ENCODE measurements at regions not wholly inside any gene's neighbourhood (a gene's known extent, or its start where the extent isn't known, plus 50 kb on each side); places are given as distances from the start of the nearest gene placed in this dataset.
"Not testable (repeated sequence)": the region's sequence is repeated elsewhere in the genome, so short reads cannot be mapped to it uniquely, and the experiment has no call there.

DNA sequence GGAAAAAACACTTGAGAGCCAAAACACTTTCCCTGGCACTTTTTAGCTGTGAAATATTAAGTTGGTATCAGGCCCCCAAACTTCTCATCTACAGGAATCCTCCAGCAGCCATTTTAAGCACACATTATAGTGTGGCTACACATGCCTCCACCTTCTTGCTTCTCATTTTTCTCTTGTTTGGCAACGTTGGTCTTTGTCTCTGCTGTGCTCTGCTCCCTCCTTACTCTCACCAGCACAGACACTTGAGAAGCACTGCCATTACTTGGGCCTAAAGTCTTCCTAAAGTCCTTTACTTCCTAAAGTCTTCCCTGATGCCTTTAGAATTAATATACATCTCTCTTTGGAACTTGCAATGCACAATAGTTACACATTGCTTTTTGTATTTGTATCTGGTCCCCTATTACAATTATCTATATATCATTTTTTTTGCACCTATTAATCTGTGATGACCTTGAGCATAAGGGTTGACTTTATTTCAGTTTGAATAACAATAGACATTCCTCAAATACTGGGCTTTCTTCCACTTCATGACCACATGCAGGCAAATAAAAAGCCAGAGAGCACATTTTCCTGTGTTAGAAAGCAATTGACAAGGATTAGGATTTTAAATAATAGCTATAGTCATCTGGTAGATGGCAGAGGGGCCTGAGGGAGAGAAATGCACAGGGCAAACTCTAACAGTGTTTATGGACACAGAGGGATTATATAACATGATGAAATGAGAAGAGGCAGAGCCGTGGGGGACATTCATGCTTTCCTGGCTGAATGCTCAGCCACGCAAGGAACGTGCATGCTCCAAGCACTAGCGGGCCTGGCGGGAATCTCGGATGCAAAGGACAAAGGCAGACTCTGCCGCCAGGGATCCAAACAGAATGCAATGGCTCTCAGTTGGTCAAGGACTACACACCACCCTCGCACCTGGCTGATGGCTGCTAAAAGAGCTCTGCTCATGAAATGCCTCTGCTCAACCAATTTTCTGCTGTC lies 99.3 kb downstream of the CDC14C start:
- H4K20me1 ChIP-seq (ENCODE audit: insufficient read depth, low read length), result no peaks in the 10 kb centered on the region
- H3K4me2 ChIP-seq (ENCODE audit: low read length), result no peak overlapping the region
- Mint-ChIP-seq H3K36me3 (ENCODE audit: low read depth, unreplicated experiment) (no peaks in the 10 kb centered on the region), H3K9me3 (ENCODE audit: unreplicated experiment) (no peaks in the 10 kb centered on the region), H3K4me3 (ENCODE audit: unreplicated experiment) (no peak overlapping the region), H3K27me3 (ENCODE audit: low read depth, unreplicated experiment) (no peaks in the 10 kb centered on the region), H3K27ac (ENCODE audit: unreplicated experiment) (no peak overlapping the region), H3K4me1 (ENCODE audit: low read depth, unreplicated experiment) (no peaks in the 10 kb centered on the region)
- FAIRE-seq (no peak), DNase-seq (ENCODE audit: low read depth) (no peak)
- H3K79me2 ChIP-seq (ENCODE audit: insufficient read depth, low read length), result no peaks in the 10 kb centered on the region
- no peak overlapping the region for H3K4me3 ChIP-seq (ENCODE audit: insufficient read depth, low read depth, low read length)
- no peak overlapping the region for H3K9ac ChIP-seq (ENCODE audit: low read length)
- TF ChIP-seq EZH2 (IDR thresholded peaks at IDR 0.05; ENCODE audit: insufficient read depth, low read length), result no peak
- TF ChIP-seq, protein P1, sequence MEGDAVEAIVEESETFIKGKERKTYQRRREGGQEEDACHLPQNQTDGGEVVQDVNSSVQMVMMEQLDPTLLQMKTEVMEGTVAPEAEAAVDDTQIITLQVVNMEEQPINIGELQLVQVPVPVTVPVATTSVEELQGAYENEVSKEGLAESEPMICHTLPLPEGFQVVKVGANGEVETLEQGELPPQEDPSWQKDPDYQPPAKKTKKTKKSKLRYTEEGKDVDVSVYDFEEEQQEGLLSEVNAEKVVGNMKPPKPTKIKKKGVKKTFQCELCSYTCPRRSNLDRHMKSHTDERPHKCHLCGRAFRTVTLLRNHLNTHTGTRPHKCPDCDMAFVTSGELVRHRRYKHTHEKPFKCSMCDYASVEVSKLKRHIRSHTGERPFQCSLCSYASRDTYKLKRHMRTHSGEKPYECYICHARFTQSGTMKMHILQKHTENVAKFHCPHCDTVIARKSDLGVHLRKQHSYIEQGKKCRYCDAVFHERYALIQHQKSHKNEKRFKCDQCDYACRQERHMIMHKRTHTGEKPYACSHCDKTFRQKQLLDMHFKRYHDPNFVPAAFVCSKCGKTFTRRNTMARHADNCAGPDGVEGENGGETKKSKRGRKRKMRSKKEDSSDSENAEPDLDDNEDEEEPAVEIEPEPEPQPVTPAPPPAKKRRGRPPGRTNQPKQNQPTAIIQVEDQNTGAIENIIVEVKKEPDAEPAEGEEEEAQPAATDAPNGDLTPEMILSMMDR (IDR thresholded peaks at IDR 0.05; ENCODE audit: insufficient read depth, low read depth, low read length), result no peak
- no peaks in the 10 kb centered on the region for H3K36me3 ChIP-seq (ENCODE audit: insufficient read depth, low read length)
- no peak overlapping the region for H3K27ac ChIP-seq (ENCODE audit: low read depth, low read length)
- no peaks in the 10 kb centered on the region for H3K27me3 ChIP-seq (ENCODE audit: insufficient read depth, low read length)
- no peaks in the 10 kb centered on the region for H3K4me1 ChIP-seq (ENCODE audit: insufficient read depth, low read length)
- H2AFZ ChIP-seq (ENCODE audit: low read depth, low read length), result no peak overlapping the region
- H3K9me3 ChIP-seq (ENCODE audit: insufficient read depth, low read depth, low read length), result peaks cover 2% of the 10 kb centered on the region

DNA sequence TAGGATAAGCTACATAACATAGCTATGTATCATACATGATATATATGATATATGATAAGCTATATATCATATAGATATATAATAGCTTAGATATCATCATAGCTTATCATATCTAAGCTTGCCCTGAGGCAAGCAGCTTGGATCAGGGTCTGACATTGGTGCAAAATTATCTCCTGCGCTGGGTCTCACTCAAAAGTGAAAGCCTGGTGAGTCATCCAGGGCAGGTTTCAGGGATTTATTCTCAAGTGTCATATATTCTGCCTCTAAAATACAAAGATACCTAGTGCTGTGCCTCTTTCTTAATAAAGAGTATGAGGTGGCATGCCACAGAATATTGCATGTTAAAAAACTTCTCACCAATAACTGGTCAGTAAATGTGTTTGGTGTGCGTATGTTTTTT lies 105.9 kb downstream of the CDC14C start:
- DNase-seq (ENCODE audit: low read depth) (no peak), FAIRE-seq (no peak)
- H3K36me3 ChIP-seq (ENCODE audit: insufficient read depth, low read length), result no peaks in the 10 kb centered on the region
- H3K27me3 ChIP-seq (ENCODE audit: insufficient read depth, low read length), result no peaks in the 10 kb centered on the region
- H3K9me3 ChIP-seq (ENCODE audit: insufficient read depth, low read depth, low read length), result peaks cover 6% of the 10 kb centered on the region
- no peaks in the 10 kb centered on the region for H4K20me1 ChIP-seq (ENCODE audit: insufficient read depth, low read length)
- H3K4me3 ChIP-seq (ENCODE audit: insufficient read depth, low read depth, low read length), result no peak overlapping the region
- Mint-ChIP-seq H3K27ac (ENCODE audit: unreplicated experiment) (no peak overlapping the region), H3K4me3 (ENCODE audit: unreplicated experiment) (no peak overlapping the region), H3K36me3 (ENCODE audit: low read depth, unreplicated experiment) (no peaks in the 10 kb centered on the region), H3K4me1 (ENCODE audit: low read depth, unreplicated experiment) (no peaks in the 10 kb centered on the region), H3K9me3 (ENCODE audit: unreplicated experiment) (no peaks in the 10 kb centered on the region), H3K27me3 (ENCODE audit: low read depth, unreplicated experiment) (no peaks in the 10 kb centered on the region)
- no peak overlapping the region for H3K27ac ChIP-seq (ENCODE audit: low read depth, low read length)
- H3K4me2 ChIP-seq (ENCODE audit: low read length), result no peak overlapping the region
- no peak overlapping the region for H3K9ac ChIP-seq (ENCODE audit: low read length)
- H3K4me1 ChIP-seq (ENCODE audit: insufficient read depth, low read length), result no peaks in the 10 kb centered on the region
- TF ChIP-seq EZH2 (IDR thresholded peaks at IDR 0.05; ENCODE audit: insufficient read depth, low read length), result no peak
- TF ChIP-seq, protein P1 (IDR thresholded peaks at IDR 0.05; ENCODE audit: insufficient read depth, low read depth, low read length), result no peak
- no peaks in the 10 kb centered on the region for H3K79me2 ChIP-seq (ENCODE audit: insufficient read depth, low read length)
- H2AFZ ChIP-seq (ENCODE audit: low read depth, low read length), result no peak overlapping the region

DNA sequence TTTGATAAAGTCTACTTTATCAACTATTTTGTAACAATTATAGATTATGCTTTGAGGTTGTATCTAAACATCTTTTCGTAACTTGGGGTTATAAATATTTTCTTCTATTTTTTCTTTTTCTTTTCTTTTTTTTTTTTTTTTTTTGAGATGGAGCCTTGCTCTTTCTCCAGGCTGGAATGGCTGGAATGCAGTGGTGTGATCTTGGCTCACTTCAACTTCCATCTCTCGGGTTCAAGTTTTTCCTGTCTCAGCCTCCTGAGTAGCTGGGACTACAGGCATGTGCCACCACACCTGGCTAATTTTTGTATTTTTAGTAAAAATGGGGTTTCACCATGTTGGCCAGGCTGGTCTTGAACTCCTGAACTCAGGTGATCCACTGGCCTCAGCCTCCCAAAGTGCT lies 108.8 kb downstream of the CDC14C start:
- H3K36me3 Mint-ChIP-seq (ENCODE audit: low read depth, unreplicated experiment); H3K27ac ChIP-seq (ENCODE audit: low read depth, low read length); H3K4me1 ChIP-seq (ENCODE audit: insufficient read depth, low read length); FAIRE-seq; H3K27ac Mint-ChIP-seq (ENCODE audit: unreplicated experiment); H3K36me3 ChIP-seq (ENCODE audit: insufficient read depth, low read length); DNase-seq (ENCODE audit: low read depth); H3K4me3 Mint-ChIP-seq (ENCODE audit: unreplicated experiment); H3K9me3 Mint-ChIP-seq (ENCODE audit: unreplicated experiment); H4K20me1 ChIP-seq (ENCODE audit: insufficient read depth, low read length); H3K9me3 ChIP-seq (ENCODE audit: insufficient read depth, low read depth, low read length); H3K4me3 ChIP-seq (ENCODE audit: insufficient read depth, low read depth, low read length); H2AFZ ChIP-seq (ENCODE audit: low read depth, low read length); H3K79me2 ChIP-seq (ENCODE audit: insufficient read depth, low read length); H3K4me2 ChIP-seq (ENCODE audit: low read length); H3K9ac ChIP-seq (ENCODE audit: low read length); H3K27me3 ChIP-seq (ENCODE audit: insufficient read depth, low read length); H3K4me1 Mint-ChIP-seq (ENCODE audit: low read depth, unreplicated experiment); H3K27me3 Mint-ChIP-seq (ENCODE audit: low read depth, unreplicated experiment): not testable (repeated sequence)

Data from astrocyte (in vitro differentiated cells and primary cell).